OCI-LY7 (cell line): ENCODE measurements at regions not wholly inside any gene's neighbourhood (a gene's known extent, or its start where the extent isn't known, plus 50 kb on each side); places are given as distances from the start of the nearest gene placed in this dataset.

Experiments used
- BruUV-seq: library from RNA; stranded (reverse); fragments of 400-500 nt; replicated peaks from 2 replicates; lab custom pipeline; 2021; lab: Mats Ljungman, UMichigan
- CTCF ChIA-PET: fragments of 300-600 bp; sonication (Branson Sonifier 250); formaldehyde crosslinking; loops from one replicate; lab custom pipeline; 2022; ENCODE audit warnings: antibody characterized with exemption; ENCODE audit not compliant: unreplicated experiment; lab: Charles Lee
- POLR2A ChIA-PET: fragments of 300-600 bp; sonication (Branson Sonifier 250); formaldehyde crosslinking; loops from one replicate; lab custom pipeline; 2022; ENCODE audit warnings: antibody characterized with exemption; lab: Charles Lee
- DNase-seq: peaks from one replicate; pipeline ENCODE4 v3.0.0-alpha.2; 2015; ENCODE audit warnings: low spot score
- H2AFZ ChIP-seq: fragments of 200-600 bp; sonication (generic), shearing (Covaris generic); 2 replicates; pipeline ENCODE4 v1.6.1; 2014; ENCODE audit warnings: mild to moderate bottlenecking, antibody characterized with exemption, low read length, moderate library complexity
- H3K27ac ChIP-seq: fragments of 200-600 bp; sonication (generic); 2 replicates; pipeline ENCODE4 v1.5.1; 2014; ENCODE audit warnings: mixed run types, low read depth, mild to moderate bottlenecking, moderate library complexity, low read length, inconsistent platforms; ENCODE audit not compliant: poor library complexity, severe bottlenecking
- H3K36me3 ChIP-seq: fragments of 200-600 bp; sonication (generic); 2 replicates; pipeline ENCODE4 v1.6.1; 2014; ENCODE audit warnings: mild to moderate bottlenecking, antibody characterized with exemption, low read length, moderate library complexity, mixed read lengths; ENCODE audit not compliant: insufficient read depth
- H3K4me1 ChIP-seq: fragments of 200-600 bp; sonication (generic); 2 replicates; pipeline ENCODE4 v1.5.1; 2014; ENCODE audit warnings: mild to moderate bottlenecking, low read length; ENCODE audit not compliant: insufficient read depth, poor library complexity, severe bottlenecking
- H3K4me2 ChIP-seq: fragments of 200-600 bp; sonication (generic); 2 replicates; pipeline ENCODE4 v1.6.1; 2014; ENCODE audit warnings: mild to moderate bottlenecking, low read length
- H3K4me3 ChIP-seq: fragments of 200-600 bp; sonication (generic); 2 replicates; pipeline ENCODE4 v1.5.1; 2014; ENCODE audit warnings: mild to moderate bottlenecking, low read depth, low read length; ENCODE audit not compliant: poor library complexity, severe bottlenecking
- H3K79me2 ChIP-seq: fragments of 200-600 bp; sonication (generic); 2 replicates; pipeline ENCODE4 v1.6.1; 2016; ENCODE audit warnings: low read depth, mild to moderate bottlenecking, low read length, moderate library complexity, mixed read lengths; ENCODE audit not compliant: insufficient read depth
- H3K9me2 ChIP-seq: fragments of 200-600 bp; sonication (generic); 2 replicates; pipeline ENCODE4 v1.6.1; 2016; ENCODE audit warnings: mild to moderate bottlenecking, low read length, mixed read lengths; ENCODE audit not compliant: insufficient read depth
- H3K9me3 ChIP-seq: fragments of 200-600 bp; sonication (generic); 2 replicates; pipeline ENCODE4 v1.6.1; 2014; ENCODE audit warnings: mild to moderate bottlenecking, mixed run types, low read length, mixed read lengths
- H4K20me1 ChIP-seq: fragments of 200-600 bp; sonication (generic); 2 replicates; pipeline ENCODE4 v1.6.1; 2014; ENCODE audit warnings: mild to moderate bottlenecking, antibody characterized with exemption, low read length, moderate library complexity, mixed read lengths; ENCODE audit not compliant: insufficient read depth
- CTCF ChIP-seq: fragments of 200-600 bp; sonication (generic); conservative IDR thresholded peaks from 2 replicates; pipeline ENCODE4 v1.5.1; 2014; ENCODE audit warnings: mild to moderate bottlenecking, antibody characterized with exemption, low read length, moderate library complexity, mixed read lengths
- EZH2phosphoT487 ChIP-seq: fragments of 200-600 bp; sonication (generic); IDR thresholded peaks from 2 replicates; pipeline ENCODE4 v1.6.1; 2018; ENCODE audit warnings: low read depth, borderline replicate concordance, mild to moderate bottlenecking, mixed run types, antibody characterized with exemption, low read length, moderate library complexity, mixed read lengths
- intact Hi-C: fragments of 100-400 bp; cut with micrococcal nuclease; formaldehyde crosslinking; loops from one replicate; pipeline ENCODE4 v1.10.0; 2022; ENCODE audit not compliant: unreplicated experiment

- Histone ChIP-seq H4K20me1 (no peaks in the 10 kb centered on the region), H3K4me3 (no peak overlapping the region), H3K9me2 (no peaks in the 10 kb centered on the region), H3K79me2 (no peaks in the 10 kb centered on the region), H3K27ac (no peak overlapping the region), H2AFZ (no peak overlapping the region), H3K4me1 (no peaks in the 10 kb centered on the region), H3K9me3 (no peaks in the 10 kb centered on the region), H3K4me2 (no peak overlapping the region), H3K36me3 (no peaks in the 10 kb centered on the region)
- POLR2A ChIA-PET = interaction anchor here (1.2 kb wide), 1 partner anchor 9 kb away, joined by 3 read pairs; no protein-coding TSS in a partner anchor
- no peak for DNase-seq
- intact Hi-C loops = no loop called here
- CTCF ChIA-PET = no interaction called here
- BruUV-seq = no TSS peak
- no peak for TF ChIP-seq EZH2phosphoT487
- no peak for TF ChIP-seq CTCF
These were observed 907.2 kb downstream of the LRFN5 start for GRCh38 chr14:42513837-42514236.

- intact Hi-C loops = no loop called here
- no peaks in the 10 kb centered on the region for H3K9me3 ChIP-seq
- H3K4me2 ChIP-seq = no peak overlapping the region
- no peak overlapping the region for H2AFZ ChIP-seq
- H3K9me2 ChIP-seq = no peaks in the 10 kb centered on the region
- no peaks in the 10 kb centered on the region for H3K4me1 ChIP-seq
- H3K27ac ChIP-seq = no peak overlapping the region
- no peak for TF ChIP-seq EZH2phosphoT487
- TF ChIP-seq CTCF = no peak
- POLR2A ChIA-PET = no interaction called here
- H4K20me1 ChIP-seq = no peaks in the 10 kb centered on the region
- DNase-seq = no peak
- BruUV-seq = no TSS peak
- CTCF ChIA-PET = no interaction called here
- H3K4me3 ChIP-seq = no peak overlapping the region
- H3K36me3 ChIP-seq = no peaks in the 10 kb centered on the region
- no peaks in the 10 kb centered on the region for H3K79me2 ChIP-seq
These were observed 903.4 kb downstream of the LRFN5 start for GRCh38 chr14:42510071-42510470.

GRCh38 chr14:42508209-42508946, 901.7 kb downstream of the LRFN5 start:
- Histone ChIP-seq H3K4me3 (no peak overlapping the region), H3K4me2 (no peak overlapping the region), H3K4me1 (no peaks in the 10 kb centered on the region), H4K20me1 (no peaks in the 10 kb centered on the region), H3K9me3 (no peaks in the 10 kb centered on the region), H3K9me2 (no peaks in the 10 kb centered on the region), H3K79me2 (no peaks in the 10 kb centered on the region), H3K36me3 (no peaks in the 10 kb centered on the region), H3K27ac (no peak overlapping the region), H2AFZ (no peak overlapping the region)
- DNase-seq = no peak
- ChIA-PET CTCF (no interaction called here), POLR2A (interaction anchor here (0.6 to 1.0 kb wide), 3 partner anchors 9 to 52 kb away, joined by 3 to 5 read pairs (median 3); no protein-coding TSS in a partner anchor)
- TF ChIP-seq CTCF (no peak), EZH2phosphoT487 (no peak)
- intact Hi-C loops = no loop called here
- no TSS peak for BruUV-seq
